HEK293T (cell line): ENCODE measurements at regions not wholly inside any gene's neighbourhood (a gene's known extent, or its start where the extent isn't known, plus 50 kb on each side); places are given as distances from the start of the nearest gene placed in this dataset.

Source experiments
- BHLHE40 ChIP-seq: fragments of 450-650 bp; IDR thresholded peaks from 2 replicates; pipeline ENCODE4 v1.6.1; 2016; ENCODE audit warnings: mild to moderate bottlenecking, moderate library complexity, borderline replicate concordance
- ELF4 ChIP-seq: fragments of 450-650 bp; IDR thresholded peaks from 2 replicates; pipeline ENCODE4 v1.6.1; 2017; ENCODE audit warnings: antibody characterized with exemption
- FOXA1 ChIP-seq: fragments of 450-650 bp; IDR thresholded peaks from 2 replicates; pipeline ENCODE4 v1.6.1; 2016; ENCODE audit warnings: mild to moderate bottlenecking
- FOXK2 ChIP-seq: fragments of 450-650 bp; IDR thresholded peaks from 2 replicates; pipeline ENCODE4 v1.6.1; 2016; ENCODE audit warnings: mild to moderate bottlenecking
- FOXM1 ChIP-seq: fragments of 450-650 bp; IDR thresholded peaks from 2 replicates; pipeline ENCODE4 v1.6.1; 2017; ENCODE audit warnings: mild to moderate bottlenecking, borderline replicate concordance
- HDGF ChIP-seq: fragments of 450-650 bp; IDR thresholded peaks from 2 replicates; pipeline ENCODE4 v1.6.1; 2017; ENCODE audit warnings: antibody characterized with exemption, borderline replicate concordance
- L3MBTL2 ChIP-seq: fragments of 450-650 bp; conservative IDR thresholded peaks from 2 replicates; pipeline ENCODE4 v1.6.1; 2016; ENCODE audit warnings: mild to moderate bottlenecking
- LEF1 ChIP-seq: fragments of 450-650 bp; IDR thresholded peaks from 2 replicates; pipeline ENCODE4 v1.6.1; 2017; ENCODE audit warnings: mild to moderate bottlenecking, borderline replicate concordance
- NFRKB ChIP-seq: fragments of 450-650 bp; IDR thresholded peaks from 2 replicates; pipeline ENCODE4 v1.6.1; 2016; ENCODE audit warnings: mild to moderate bottlenecking, moderate library complexity
- SP1 ChIP-seq: fragments of 450-650 bp; IDR thresholded peaks from 2 replicates; pipeline ENCODE4 v1.6.1; 2017
- SUZ12 ChIP-seq: fragments of 450-650 bp; IDR thresholded peaks from 2 replicates; pipeline ENCODE4 v1.6.1; 2016; ENCODE audit warnings: mild to moderate bottlenecking
- ZNF384 ChIP-seq: fragments of 450-650 bp; IDR thresholded peaks from 2 replicates; pipeline ENCODE4 v1.6.1; 2016

GRCh38 chr2:40544072-40544471, 92.2 kb upstream of the SLC8A1 start:
- TF ChIP-seq ZNF384 (no peak), SUZ12 (no peak), FOXK2 (no peak), BHLHE40 (no peak), NFRKB (no peak), SP1 (no peak), HDGF (no peak), ELF4 (no peak), FOXA1 (no peak), LEF1 (no peak), L3MBTL2 (no peak), FOXM1 (no peak)
